OCI-LY1 (cell line): ENCODE measurements at regions not wholly inside any gene's neighbourhood (a gene's known extent, or its start where the extent isn't known, plus 50 kb on each side); places are given as distances from the start of the nearest gene placed in this dataset.

ENCODE experiments used
- H2AFZ ChIP-seq: fragments of 200-600 bp; sonication (generic), shearing (Covaris generic); 2 replicates; pipeline ENCODE4 v1.6.0; 2014; ENCODE audit warnings: antibody characterized with exemption, mild to moderate bottlenecking, low read length
- H3F3A ChIP-seq: fragments of 200-600 bp; sonication (generic), shearing (Covaris generic); 2 replicates; pipeline ENCODE4 v1.6.0; 2014; ENCODE audit warnings: mild to moderate bottlenecking, antibody characterized with exemption, low read length, moderate library complexity; ENCODE audit not compliant: insufficient read depth
- H3K27ac ChIP-seq: fragments of 200-600 bp; sonication (generic); 2 replicates; pipeline ENCODE4 v1.5.1; 2014; ENCODE audit warnings: low read length, mixed run types, mild to moderate bottlenecking, low read depth; ENCODE audit not compliant: poor library complexity, severe bottlenecking
- H3K27me3 ChIP-seq: fragments of 200-600 bp; sonication (generic); 2 replicates; pipeline ENCODE4 v1.6.0; 2014; ENCODE audit warnings: antibody characterized with exemption, mild to moderate bottlenecking, low read length, moderate library complexity; ENCODE audit not compliant: insufficient read depth
- H3K36me3 ChIP-seq: fragments of 200-600 bp; sonication (generic); 2 replicates; pipeline ENCODE4 v1.6.1; 2014; ENCODE audit warnings: mild to moderate bottlenecking, antibody characterized with exemption, low read length, moderate library complexity, mixed read lengths; ENCODE audit not compliant: insufficient read depth
- H3K4me1 ChIP-seq: fragments of 200-600 bp; sonication (generic); 2 replicates; pipeline ENCODE4 v1.5.1; 2014; ENCODE audit warnings: mild to moderate bottlenecking, low read length, moderate library complexity; ENCODE audit not compliant: insufficient read depth, severe bottlenecking
- H3K4me2 ChIP-seq: fragments of 200-600 bp; sonication (generic), shearing (Covaris generic); 2 replicates; pipeline ENCODE4 v1.6.1; 2014; ENCODE audit warnings: low read length
- H3K4me3 ChIP-seq: fragments of 200-600 bp; sonication (generic); 2 replicates; pipeline ENCODE4 v1.5.1; 2014; ENCODE audit warnings: low read length, low read depth, mild to moderate bottlenecking, mixed read lengths; ENCODE audit not compliant: poor library complexity, severe bottlenecking
- H3K79me2 ChIP-seq: fragments of 200-600 bp; shearing (Covaris generic); 2 replicates; pipeline ENCODE4 v1.6.1; 2016; ENCODE audit warnings: mixed run types, low read length, mixed read lengths; ENCODE audit not compliant: insufficient read depth
- H3K9ac ChIP-seq: fragments of 200-600 bp; sonication (generic), shearing (Covaris generic); 2 replicates; pipeline ENCODE4 v1.6.1; 2014; ENCODE audit warnings: mild to moderate bottlenecking, low read length, mixed read lengths
- H3K9me2 ChIP-seq: fragments of 200-600 bp; sonication (generic), shearing (Covaris generic); 2 replicates; pipeline ENCODE4 v1.6.1; 2014; ENCODE audit warnings: low read depth, mild to moderate bottlenecking, low read length, mixed read lengths
- H3K9me3 ChIP-seq: fragments of 200-600 bp; shearing (Covaris generic); 2 replicates; pipeline ENCODE4 v1.6.1; 2014; ENCODE audit warnings: low read length, mixed read lengths
- H4K20me1 ChIP-seq: fragments of 200-600 bp; sonication (generic), shearing (Covaris generic); 2 replicates; pipeline ENCODE4 v1.6.0; 2016; ENCODE audit warnings: mild to moderate bottlenecking, low read length; ENCODE audit not compliant: insufficient read depth
- CTCF ChIP-seq: fragments of 200-600 bp; sonication (generic), shearing (Covaris generic); IDR thresholded peaks from 2 replicates; pipeline ENCODE4 v1.5.1; 2017; ENCODE audit warnings: mild to moderate bottlenecking, antibody characterized with exemption, low read length, moderate library complexity, mixed read lengths
- EZH2 ChIP-seq: fragments of 200-600 bp; sonication (generic), shearing (Covaris generic); IDR thresholded peaks from 2 replicates; pipeline ENCODE4 v1.8.0; 2017; ENCODE audit warnings: borderline replicate concordance, mixed run types, mild to moderate bottlenecking, antibody characterized with exemption, low read length, moderate library complexity, mixed read lengths

- Histone ChIP-seq H3K9me3 (no peaks in the 10 kb centered on the region), H4K20me1 (no peaks in the 10 kb centered on the region), H3K36me3 (no peaks in the 10 kb centered on the region), H2AFZ (no peak overlapping the region), H3K27me3 (no peaks in the 10 kb centered on the region; the same call in 1 of the 2 replicates), H3K4me3 (no peak overlapping the region), H3F3A (no peaks in the 10 kb centered on the region), H3K4me1 (no peaks in the 10 kb centered on the region), H3K9me2 (no peaks in the 10 kb centered on the region), H3K79me2 (no peaks in the 10 kb centered on the region), H3K4me2 (no peak overlapping the region), H3K9ac (no peak overlapping the region), H3K27ac (no peak overlapping the region)
- TF ChIP-seq CTCF (no peak), EZH2 (no peak)
Measured at GRCh38 chr11:27253224-27253623, 109.8 kb downstream of the CCDC34 start.

GRCh38 chr11:27250867-27251665 is 111.9 kb downstream of the CCDC34 start:
- no peaks in the 10 kb centered on the region for H3K9me3 ChIP-seq
- H3K4me2 ChIP-seq = no peak overlapping the region
- no peak overlapping the region for H2AFZ ChIP-seq
- no peaks in the 10 kb centered on the region for H3K36me3 ChIP-seq
- H3K9me2 ChIP-seq = no peaks in the 10 kb centered on the region
- H3K27ac ChIP-seq = no peak overlapping the region
- no peaks in the 10 kb centered on the region for H3K4me1 ChIP-seq
- no peaks in the 10 kb centered on the region for H3F3A ChIP-seq
- H3K79me2 ChIP-seq = no peaks in the 10 kb centered on the region
- no peak overlapping the region for H3K9ac ChIP-seq
- no peaks in the 10 kb centered on the region for H4K20me1 ChIP-seq
- H3K4me3 ChIP-seq = no peak overlapping the region
- no peaks in the 10 kb centered on the region; the same call in 1 of the 2 replicates for H3K27me3 ChIP-seq
- no peak for TF ChIP-seq CTCF
- no peak for TF ChIP-seq EZH2

GRCh38 chr11:27248576-27249509 is 114.2 kb downstream of the CCDC34 start:
- Histone ChIP-seq H3F3A (no peaks in the 10 kb centered on the region), H4K20me1 (no peaks in the 10 kb centered on the region), H3K27ac (no peak overlapping the region), H3K9me3 (no peaks in the 10 kb centered on the region), H2AFZ (no peak overlapping the region), H3K36me3 (no peaks in the 10 kb centered on the region), H3K79me2 (no peaks in the 10 kb centered on the region), H3K9ac (no peak overlapping the region), H3K9me2 (no peaks in the 10 kb centered on the region), H3K4me1 (no peaks in the 10 kb centered on the region), H3K4me3 (no peak overlapping the region), H3K4me2 (no peak overlapping the region), H3K27me3 (no peaks in the 10 kb centered on the region; the same call in 1 of the 2 replicates)
- TF ChIP-seq EZH2 (no peak), CTCF (no peak)
